Colonic mucosa (tissue), 4 donors: ENCODE measurements at regions not wholly inside any gene's neighbourhood (a gene's known extent, or its start where the extent isn't known, plus 50 kb on each side); places are given as distances from the start of the nearest gene placed in this dataset.

Experiments
- DNase-seq: peaks from one replicate; pipeline ENCODE4 v3.0.0-alpha.2; 2020
- H3K27ac ChIP-seq: fragments of 200-600 bp; one replicate; pipeline ENCODE4 v1.8.0; 2021
- H3K27me3 ChIP-seq: fragments of 200-600 bp; one replicate; pipeline ENCODE4 v1.8.0; 2021
- H3K36me3 ChIP-seq: fragments of 200-600 bp; one replicate; pipeline ENCODE4 v1.8.0; 2021
- H3K4me1 ChIP-seq: fragments of 200-600 bp; one replicate; pipeline ENCODE4 v1.8.0; 2021; ENCODE audit warnings: mild to moderate bottlenecking
- H3K4me3 ChIP-seq: fragments of 200-600 bp; one replicate; pipeline ENCODE4 v1.8.0; 2021
- H3K9ac ChIP-seq, 2 donors: one replicate each; pipeline ENCODE4 v1.7.0; 2013; ENCODE audit warnings: control low read depth in 2 of 2, low read depth in 2 of 2, low read length in 2 of 2
- H3K9me3 ChIP-seq: fragments of 200-600 bp; one replicate; pipeline ENCODE4 v1.8.0; 2021
- CTCF ChIP-seq: fragments of 200-600 bp; IDR thresholded peaks from one replicate; pipeline ENCODE4 v1.8.0; 2022; ENCODE audit warnings: antibody characterized with exemption, mild to moderate bottlenecking
- intact Hi-C: fragments of 100-400 bp; cut with DNase I; formaldehyde crosslinking; loops from one replicate; pipeline ENCODE4 v1.14.1; 2022
- donor health status: healthy.
- donor health status: DM: no; HTN: no; CAD: no.
- donor health status: DM: no; HTN: no; CAD: no.

- no peak for DNase-seq
- no peaks in the 10 kb centered on the region for H3K9me3 ChIP-seq
- H3K4me3 ChIP-seq, result no peak overlapping the region
- H3K9ac ChIP-seq, result no peak overlapping the region
- no peaks in the 10 kb centered on the region for H3K36me3 ChIP-seq
- no peak overlapping the region for H3K27ac ChIP-seq
- TF ChIP-seq CTCF, result no peak
- intact Hi-C loops, result no loop called here
- H3K27me3 ChIP-seq, result no peaks in the 10 kb centered on the region
- no peaks in the 10 kb centered on the region for H3K4me1 ChIP-seq
These were observed 474.4 kb upstream of the HSF2 start for GRCh38 chr6:121925024-121925423.

GRCh38 chr6:121925534-121926255, 473.8 kb upstream of the HSF2 start:
- Histone ChIP-seq H3K4me3 (no peak overlapping the region), H3K4me1 (no peaks in the 10 kb centered on the region), H3K27ac (no peak overlapping the region), H3K9me3 (no peaks in the 10 kb centered on the region), H3K36me3 (no peaks in the 10 kb centered on the region), H3K9ac (no peak overlapping the region), H3K27me3 (no peaks in the 10 kb centered on the region)
- TF ChIP-seq CTCF, result no peak
- DNase-seq, result no peak
- intact Hi-C loops, result no loop called here

- H3K27ac ChIP-seq, result no peak overlapping the region
- H3K4me3 ChIP-seq, result no peak overlapping the region
- intact Hi-C loops, result no loop called here
- H3K9ac ChIP-seq, result no peak overlapping the region
- no peaks in the 10 kb centered on the region for H3K36me3 ChIP-seq
- no peaks in the 10 kb centered on the region for H3K27me3 ChIP-seq
- no peaks in the 10 kb centered on the region for H3K9me3 ChIP-seq
- no peak for DNase-seq
- TF ChIP-seq CTCF, result no peak
- H3K4me1 ChIP-seq, result no peaks in the 10 kb centered on the region
These were observed 470.2 kb upstream of the HSF2 start for GRCh38 chr6:121929301-121929700.

- Histone ChIP-seq H3K4me3 (no peak overlapping the region), H3K4me1 (no peaks in the 10 kb centered on the region), H3K27me3 (no peaks in the 10 kb centered on the region), H3K36me3 (no peaks in the 10 kb centered on the region), H3K27ac (no peak overlapping the region), H3K9me3 (no peaks in the 10 kb centered on the region), H3K9ac (no peak overlapping the region)
- intact Hi-C loops, result no loop called here
- no peak for DNase-seq
- TF ChIP-seq CTCF, result no peak
These were observed 467.1 kb upstream of the HSF2 start for GRCh38 chr6:121932076-121932991.

GRCh38 chr6:121934451-121934850, 465.0 kb upstream of the HSF2 start:
- H3K27ac ChIP-seq, result no peak overlapping the region
- no peak for DNase-seq
- TF ChIP-seq CTCF, result no peak
- no peaks in the 10 kb centered on the region for H3K36me3 ChIP-seq
- H3K4me1 ChIP-seq, result no peaks in the 10 kb centered on the region
- H3K4me3 ChIP-seq, result no peak overlapping the region
- no peaks in the 10 kb centered on the region for H3K27me3 ChIP-seq
- H3K9me3 ChIP-seq, result no peaks in the 10 kb centered on the region
- intact Hi-C loops, result no loop called here
- no peak overlapping the region for H3K9ac ChIP-seq
